GM18519 (cell line): ENCODE measurements at regions not wholly inside any gene's neighbourhood (a gene's known extent, or its start where the extent isn't known, plus 50 kb on each side); places are given as distances from the start of the nearest gene placed in this dataset.

Experiments
- ATAC-seq: cut with Tn5 transposase; IDR thresholded peaks from one replicate; pipeline ENCODE4 v1.9.1; 2021; ENCODE audit warnings: mild to moderate bottlenecking, moderate library complexity; ENCODE audit not compliant: unreplicated experiment, low FRiP score

DNA sequence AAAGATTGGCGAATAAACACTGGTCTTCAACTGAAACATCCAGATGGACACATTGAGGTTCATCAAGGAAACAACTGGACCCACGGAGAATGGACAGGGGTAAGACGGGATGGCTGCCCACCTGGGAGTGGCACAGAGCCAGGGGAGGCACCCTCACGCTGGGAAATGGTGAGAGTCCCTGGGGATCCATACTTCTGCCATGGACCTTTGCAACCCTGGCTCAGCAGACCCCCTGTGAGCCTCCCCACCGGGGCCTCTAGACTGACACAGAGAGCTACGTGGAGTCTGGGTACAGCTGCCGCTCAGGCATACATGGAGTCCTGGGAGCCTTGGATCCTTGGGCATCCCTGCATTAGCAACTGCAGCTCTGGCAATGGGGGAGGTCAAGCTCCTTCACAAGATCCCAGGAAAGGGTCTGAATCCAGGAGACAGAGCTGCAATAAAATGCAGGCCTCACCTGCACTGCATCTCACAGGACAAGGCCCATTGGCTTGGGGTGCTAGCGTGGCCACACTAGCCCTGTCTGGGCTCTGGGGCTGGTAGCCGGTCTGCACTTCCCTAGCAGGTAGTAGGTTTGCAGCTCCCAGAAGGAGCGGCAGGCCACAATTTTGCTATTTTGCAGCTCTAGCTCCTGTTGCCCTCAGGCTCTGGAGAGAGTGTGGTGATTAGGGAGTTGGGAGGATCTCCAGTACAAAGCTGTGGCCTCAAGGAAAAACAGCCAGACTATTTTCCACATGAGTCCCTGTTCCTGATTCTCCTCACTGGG is 496.4 kb upstream of the LRRC4C start:
- ATAC-seq: no peak

GRCh38 chr11:41963406-41963805 is 504.0 kb upstream of the LRRC4C start:
- no peak for ATAC-seq

GRCh38 chr11:41970681-41971080 is 511.2 kb upstream of the LRRC4C start:
- no peak for ATAC-seq

DNA sequence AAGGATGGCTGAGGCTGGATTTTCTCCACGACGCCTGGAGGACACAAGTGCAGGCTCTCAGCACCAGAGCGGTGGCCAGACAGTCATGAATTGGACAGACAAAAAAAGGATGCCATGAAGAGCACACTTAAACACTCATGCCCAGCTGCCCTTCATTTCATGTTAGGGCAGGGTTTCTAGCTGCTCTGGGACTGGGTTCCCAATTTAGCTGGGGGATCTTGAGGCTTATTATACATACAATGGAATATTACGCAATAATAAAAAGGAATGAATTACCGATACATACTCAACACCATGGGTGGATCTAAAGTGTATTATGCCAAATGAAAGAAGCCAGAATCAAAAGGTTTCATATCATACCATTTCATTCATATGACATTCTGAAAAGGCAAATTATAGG is 512.1 kb upstream of the LRRC4C start:
- ATAC-seq: no peak

GRCh38 chr11:41978945-41979344 is 519.5 kb upstream of the LRRC4C start:
- no peak for ATAC-seq

- no peak for ATAC-seq
Measured at GRCh38 chr11:41980741-41981140, 521.3 kb upstream of the LRRC4C start.

DNA sequence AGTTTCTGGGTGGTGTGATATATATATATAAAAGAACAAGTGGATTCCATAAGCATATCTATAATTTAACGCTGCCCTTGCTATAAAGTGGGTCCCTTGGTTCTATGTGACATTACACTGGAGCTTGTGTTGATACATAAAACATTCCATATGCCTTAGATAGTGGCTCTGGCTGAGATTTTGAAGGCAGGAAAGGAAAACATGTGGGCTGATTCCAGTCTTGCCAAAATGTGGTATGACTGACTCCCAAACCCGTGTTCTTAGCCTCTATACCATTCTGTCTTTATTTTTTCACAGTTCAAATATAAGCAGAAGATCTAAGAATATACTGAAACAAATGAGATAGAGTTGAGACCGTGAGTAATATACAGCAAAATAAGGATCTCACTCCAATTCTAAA is 522.8 kb upstream of the LRRC4C start:
- ATAC-seq: no peak

DNA sequence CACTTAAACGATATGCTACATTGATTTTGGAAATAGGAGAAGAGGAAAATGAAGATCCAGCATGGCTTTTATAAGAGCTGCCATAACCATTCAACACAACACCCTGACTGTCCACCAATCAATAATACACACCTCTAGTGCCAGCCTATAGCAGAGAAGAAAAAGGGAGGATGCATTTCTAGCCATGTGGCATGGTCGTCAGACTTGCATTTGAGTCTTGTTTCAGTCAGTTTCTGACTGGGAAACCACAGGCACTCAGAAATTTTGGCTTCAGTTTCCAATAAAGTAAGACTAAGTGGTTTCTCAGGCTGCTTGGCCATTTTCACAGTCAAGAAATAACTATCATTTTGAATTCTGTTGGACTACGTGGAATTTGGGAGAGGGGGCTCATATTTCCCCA is 523.5 kb upstream of the LRRC4C start:
- ATAC-seq: no peak

DNA sequence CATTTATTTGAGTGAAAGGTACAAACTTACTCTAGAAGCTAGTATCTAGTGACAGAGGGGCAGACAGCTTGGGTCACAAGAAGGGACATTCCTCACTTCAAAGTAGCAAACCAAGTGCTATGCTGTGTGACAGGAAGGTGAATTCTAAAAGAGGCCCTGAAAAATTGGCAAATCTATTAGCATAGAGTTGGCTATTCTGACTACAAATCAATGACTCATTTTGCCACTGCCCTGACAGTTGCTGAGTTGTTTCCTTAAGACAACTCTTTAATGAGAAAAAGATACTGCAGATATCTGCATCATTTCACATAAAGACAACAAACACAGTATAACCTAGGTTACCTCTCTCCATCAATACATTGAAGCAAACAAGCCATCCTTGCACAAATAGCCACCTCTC is 524.0 kb upstream of the LRRC4C start:
- ATAC-seq: no peak

- no peak for ATAC-seq
Measured at GRCh38 chr11:41984023-41984422, 524.6 kb upstream of the LRRC4C start.

DNA sequence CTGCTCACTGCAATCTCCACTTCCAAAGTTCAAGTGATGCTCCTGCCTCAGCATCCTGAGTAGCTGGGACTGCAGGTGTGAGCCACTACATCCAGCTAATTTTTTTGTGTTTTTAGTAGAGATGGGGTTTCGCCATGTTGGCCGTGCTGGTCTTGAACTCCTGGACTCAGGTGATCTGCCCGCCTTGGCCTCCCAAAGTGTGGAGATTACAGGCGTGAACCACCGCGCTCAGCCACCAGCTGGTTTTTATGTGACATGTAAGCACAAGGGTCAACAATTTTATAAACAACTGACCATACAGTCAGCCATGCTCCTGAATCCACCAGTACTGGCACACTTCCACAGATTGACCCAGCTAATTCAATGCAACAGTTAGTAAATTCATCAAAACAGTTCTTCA is 526.3 kb upstream of the LRRC4C start:
- no peak for ATAC-seq

DNA sequence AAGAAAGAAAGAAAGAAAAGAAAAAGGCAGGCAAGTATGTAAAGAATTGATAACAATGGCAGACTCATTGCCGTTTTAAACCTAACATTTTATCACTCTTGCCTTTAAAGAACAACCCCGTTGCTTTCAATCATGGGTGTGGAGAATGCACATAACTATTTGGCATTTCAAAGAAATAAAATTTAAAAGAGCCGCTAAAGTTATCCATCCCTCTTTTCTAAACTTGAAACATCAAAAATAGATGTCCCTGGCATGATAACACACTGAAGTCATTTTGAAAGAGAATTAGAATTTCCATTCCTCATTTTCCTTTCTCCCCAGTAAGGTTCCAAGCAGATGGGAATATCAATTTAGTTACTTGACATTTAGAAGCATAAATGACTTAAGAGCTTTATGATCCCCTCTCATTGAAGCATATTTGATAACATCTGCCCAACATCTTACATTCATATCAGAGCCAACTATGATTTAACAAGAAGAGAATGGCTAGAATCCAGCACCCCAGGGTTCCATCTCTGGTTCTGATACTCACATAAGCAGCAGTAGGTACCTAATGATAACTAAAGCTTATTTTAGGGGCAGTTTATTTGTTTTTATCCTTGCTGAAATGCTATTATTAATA is 529.6 kb upstream of the LRRC4C start:
- ATAC-seq: no peak

GRCh38 chr11:41989823-41990380 is 530.5 kb upstream of the LRRC4C start:
- ATAC-seq: no peak

- ATAC-seq: no peak
Measured at GRCh38 chr11:41996533-41996932, 537.1 kb upstream of the LRRC4C start.

GRCh38 chr11:41997844-41998401 is 538.5 kb upstream of the LRRC4C start:
- ATAC-seq: no peak

GRCh38 chr11:41999066-41999465 is 539.6 kb upstream of the LRRC4C start:
- no peak for ATAC-seq

GRCh38 chr11:42003801-42004200 is 544.3 kb upstream of the LRRC4C start:
- no peak for ATAC-seq

DNA sequence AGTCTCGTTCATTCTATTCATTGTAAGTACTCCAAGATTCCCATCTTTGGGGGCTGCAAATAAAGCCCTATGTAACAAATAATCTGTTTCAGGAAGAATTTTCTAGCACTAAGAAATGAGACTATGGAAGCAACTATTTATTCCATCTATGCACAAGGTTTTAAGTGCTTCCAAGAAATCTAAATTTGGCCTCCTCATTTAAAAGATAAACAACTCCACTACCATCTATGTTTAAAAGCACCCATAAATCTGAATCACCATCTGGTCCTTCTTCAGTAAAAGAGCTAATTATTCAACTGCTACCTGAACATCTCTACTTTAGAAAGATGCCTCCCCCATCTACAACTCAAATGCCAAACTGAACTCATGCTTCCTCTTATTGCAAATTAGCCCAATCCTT is 547.3 kb upstream of the LRRC4C start:
- no peak for ATAC-seq

DNA sequence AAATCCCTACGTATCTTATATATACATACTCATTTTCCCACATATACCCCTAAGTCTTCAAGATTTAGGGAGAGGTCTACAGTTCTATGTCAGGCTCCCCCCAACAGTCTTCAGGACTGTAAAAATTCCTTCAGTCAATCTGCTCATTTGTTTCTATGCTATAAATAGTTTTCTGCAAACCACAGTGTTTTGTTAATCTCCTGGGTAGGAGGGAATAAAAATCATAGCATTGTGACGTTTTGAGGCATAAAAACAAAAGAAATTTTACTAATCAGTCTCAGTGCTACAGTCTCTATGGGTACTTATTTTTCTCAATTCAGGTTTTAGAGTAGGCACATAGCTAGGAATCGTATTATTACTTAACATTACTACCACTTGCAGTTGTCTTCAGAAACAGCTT is 552.8 kb upstream of the LRRC4C start:
- no peak for ATAC-seq

DNA sequence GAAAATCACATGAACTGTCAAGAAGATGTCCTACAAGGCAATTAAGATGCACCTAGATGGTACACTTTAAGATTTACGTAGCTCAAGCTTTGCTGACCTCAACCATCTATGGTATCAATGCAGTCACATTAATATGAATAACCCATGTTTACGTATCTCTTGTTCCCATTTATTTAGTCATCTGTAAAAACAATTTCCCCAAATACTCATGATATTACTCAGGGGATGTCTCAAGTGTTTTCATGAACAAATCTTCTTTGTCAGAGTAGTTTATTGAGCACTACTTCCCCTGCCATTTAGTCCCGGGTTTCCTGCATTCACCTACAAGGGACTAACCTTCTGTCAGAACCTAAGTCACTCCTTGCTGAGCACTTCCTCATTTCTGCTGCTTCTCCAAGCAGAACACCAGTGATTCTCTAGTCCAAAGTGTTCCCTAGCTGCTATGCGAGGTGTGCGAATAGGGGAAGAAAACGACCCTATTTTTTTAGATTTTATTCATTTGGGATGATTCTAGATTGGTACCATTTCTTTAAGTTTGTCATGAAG is 554.3 kb upstream of the LRRC4C start:
- ATAC-seq: no peak

DNA sequence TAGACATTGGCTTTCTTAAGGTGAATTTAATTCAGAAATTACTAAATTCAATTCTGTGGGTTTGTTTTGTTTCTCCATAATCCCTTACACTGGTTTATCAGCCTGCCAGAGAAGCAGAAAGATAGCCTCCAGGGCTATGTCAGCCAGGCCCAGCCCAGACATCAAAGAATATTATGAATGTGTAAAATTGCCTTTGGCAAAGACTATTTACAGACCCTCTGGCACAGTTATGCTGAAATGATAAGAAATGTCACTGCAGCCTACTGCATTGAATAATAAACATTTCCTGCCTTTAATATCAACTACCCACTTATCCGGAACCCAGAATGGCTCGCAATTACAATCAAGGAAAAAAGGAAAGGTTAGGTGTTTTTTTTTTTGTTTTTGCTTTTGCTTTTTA is 562.5 kb upstream of the LRRC4C start:
- no peak for ATAC-seq
